ENCODE measurements at regions not wholly inside any gene's neighbourhood (a gene's known extent, or its start where the extent isn't known, plus 50 kb on each side); places are given as distances from the start of the nearest gene placed in this dataset.

DNA sequence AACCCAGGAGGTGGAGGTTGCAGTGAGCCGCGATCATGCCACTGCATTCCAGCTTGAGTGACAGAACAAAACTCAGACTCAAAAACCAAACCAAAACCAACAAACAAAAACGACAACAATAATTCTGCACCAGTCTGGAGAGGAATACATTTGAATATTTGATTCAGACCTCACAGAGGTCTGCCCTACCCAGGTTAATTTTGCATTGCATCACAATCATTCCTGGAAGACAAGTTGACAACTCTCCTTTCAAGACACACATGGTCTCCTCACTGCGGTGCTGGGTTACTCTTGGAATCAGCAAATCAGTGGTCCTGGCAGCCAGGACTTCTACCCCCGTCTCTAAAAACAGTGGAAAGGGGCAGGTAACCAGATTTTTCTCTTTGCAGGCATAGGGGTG lies 79.9 kb upstream of the TMTC4 start:
- no peak for TF ChIP-seq FOXA1 (IDR thresholded peaks at IDR 0.05; ENCODE audit: borderline replicate concordance)
- TF ChIP-seq, protein P1, sequence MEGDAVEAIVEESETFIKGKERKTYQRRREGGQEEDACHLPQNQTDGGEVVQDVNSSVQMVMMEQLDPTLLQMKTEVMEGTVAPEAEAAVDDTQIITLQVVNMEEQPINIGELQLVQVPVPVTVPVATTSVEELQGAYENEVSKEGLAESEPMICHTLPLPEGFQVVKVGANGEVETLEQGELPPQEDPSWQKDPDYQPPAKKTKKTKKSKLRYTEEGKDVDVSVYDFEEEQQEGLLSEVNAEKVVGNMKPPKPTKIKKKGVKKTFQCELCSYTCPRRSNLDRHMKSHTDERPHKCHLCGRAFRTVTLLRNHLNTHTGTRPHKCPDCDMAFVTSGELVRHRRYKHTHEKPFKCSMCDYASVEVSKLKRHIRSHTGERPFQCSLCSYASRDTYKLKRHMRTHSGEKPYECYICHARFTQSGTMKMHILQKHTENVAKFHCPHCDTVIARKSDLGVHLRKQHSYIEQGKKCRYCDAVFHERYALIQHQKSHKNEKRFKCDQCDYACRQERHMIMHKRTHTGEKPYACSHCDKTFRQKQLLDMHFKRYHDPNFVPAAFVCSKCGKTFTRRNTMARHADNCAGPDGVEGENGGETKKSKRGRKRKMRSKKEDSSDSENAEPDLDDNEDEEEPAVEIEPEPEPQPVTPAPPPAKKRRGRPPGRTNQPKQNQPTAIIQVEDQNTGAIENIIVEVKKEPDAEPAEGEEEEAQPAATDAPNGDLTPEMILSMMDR (IDR thresholded peaks at IDR 0.05 in 2 of 3, conservative IDR thresholded peaks at IDR 0.05 in 1 of 3; ENCODE audit: insufficient read depth in 2 of 3, low read depth in 1 of 3, low read length in 3 of 3) = no peak
